LHCN-M2 (cell line): ENCODE measurements at regions not wholly inside any gene's neighbourhood (a gene's known extent, or its start where the extent isn't known, plus 50 kb on each side); places are given as distances from the start of the nearest gene placed in this dataset.

ENCODE experiments used
- DNase-seq: peaks from one replicate; pipeline ENCODE4 v3.0.0-alpha.2; 2012; ENCODE audit warnings: low read depth

DNA sequence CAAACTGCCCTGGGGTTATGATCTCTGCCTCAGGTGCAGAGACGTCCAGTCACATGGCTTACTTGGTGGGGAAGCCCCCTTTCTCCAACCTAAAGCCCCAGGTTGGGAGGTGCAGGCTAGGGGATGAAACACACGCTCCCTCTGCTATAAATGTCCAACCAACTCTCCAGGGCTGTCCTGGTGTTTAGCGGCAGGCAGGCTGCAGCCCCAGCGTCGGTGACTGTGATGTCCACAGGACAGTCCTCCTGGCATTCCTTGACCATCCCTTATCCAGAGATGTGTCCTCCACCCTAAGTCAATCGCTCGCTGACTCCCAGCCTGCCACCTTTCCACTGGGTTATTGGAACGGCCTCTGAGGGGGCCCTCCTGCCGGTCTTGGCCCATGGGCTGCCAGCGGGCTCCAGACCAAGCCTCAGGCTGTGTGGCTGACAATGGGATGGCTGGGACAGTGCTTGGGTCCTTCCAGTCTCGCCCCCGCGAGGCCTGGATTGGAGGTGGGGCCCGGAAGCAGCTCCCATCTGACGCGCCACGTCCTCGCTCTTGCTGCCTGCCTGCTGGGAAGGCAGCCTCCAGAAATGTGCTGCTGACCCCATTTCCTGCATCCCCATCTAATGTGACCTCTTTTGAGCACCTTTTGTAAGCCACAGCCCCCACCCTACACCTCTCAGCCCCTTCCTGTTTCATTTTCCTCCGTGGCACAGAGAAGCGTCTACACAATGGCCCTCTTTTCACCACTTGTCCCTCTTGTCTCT lies 60.8 kb upstream of the ADRA2C start:
- DNase-seq, result no peak

DNA sequence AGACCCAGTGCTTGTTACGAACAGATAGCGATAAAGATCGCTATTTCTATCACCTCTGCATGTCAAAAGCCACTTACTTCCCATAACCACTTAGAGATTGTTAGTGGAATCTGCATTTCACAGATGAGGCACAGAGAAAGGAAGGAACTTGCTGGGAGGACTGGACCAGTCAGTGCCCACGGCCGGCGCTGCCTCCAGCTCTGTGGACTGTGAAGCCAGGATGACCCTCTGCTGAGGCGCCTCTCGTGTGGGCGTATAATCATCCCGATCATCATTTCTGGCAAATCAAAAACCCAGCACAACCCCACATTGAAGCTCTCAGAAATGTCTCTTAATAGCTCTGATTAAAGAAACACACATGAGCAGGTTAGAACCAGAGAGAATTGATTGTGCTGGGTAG lies 61.5 kb upstream of the ADRA2C start:
- no peak for DNase-seq

DNA sequence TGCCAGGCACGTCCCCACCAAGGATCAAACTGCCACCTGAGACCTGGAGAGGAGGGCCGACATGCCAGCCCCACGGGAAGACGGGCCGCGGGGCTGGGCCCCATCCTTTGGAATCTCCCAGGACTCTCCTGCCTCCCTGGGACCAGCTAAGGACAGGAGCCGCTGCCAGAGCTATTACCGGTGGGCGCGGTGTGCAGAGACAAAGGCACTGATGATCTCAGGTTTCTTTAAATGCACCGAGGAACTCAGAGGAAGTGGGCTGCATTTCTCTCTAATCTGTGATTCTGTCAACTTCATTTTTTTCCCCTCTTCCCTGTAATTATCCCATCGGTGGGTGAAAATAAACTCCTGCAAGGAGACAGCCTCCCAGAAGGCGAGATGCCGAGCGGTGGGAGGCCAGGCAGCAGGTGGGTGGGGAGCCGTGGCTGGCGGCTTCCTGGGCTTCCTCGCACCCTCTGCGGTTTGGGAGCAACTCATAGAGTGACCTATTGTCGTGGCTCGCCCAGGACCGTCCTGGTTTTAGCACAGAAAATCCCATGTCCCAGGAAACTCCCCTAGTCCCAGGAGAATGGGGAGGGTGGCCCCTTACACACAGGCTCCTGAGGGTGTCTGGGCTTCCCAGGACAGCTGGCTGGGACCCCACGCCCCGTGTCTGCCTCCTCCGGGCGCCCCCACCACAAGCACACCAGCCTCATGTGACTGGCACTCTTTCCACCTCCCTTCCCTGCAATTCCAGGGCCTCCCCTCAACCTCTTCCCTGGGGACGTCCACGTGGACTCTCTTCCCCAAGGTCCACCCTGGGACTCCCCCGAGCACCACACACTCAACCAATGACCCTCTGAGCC lies 62.3 kb upstream of the ADRA2C start:
- DNase-seq, result no peak

DNA sequence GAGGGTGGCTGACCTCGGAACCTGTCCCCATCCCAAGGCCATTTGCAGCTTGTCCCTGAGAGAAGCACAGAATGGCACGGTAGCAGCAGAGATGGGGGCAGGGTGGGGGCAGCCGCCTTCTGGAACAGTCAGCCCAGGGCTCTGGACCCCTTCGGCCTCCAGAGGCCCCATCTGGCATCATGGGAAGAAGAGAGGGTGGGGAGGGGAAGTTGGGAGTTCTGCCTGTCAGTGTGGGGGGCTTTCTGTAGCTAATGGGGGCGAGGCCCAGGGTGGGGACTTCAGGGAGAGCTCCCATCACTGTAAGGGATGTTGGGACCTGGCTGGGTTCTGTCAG lies 62.9 kb upstream of the ADRA2C start:
- no peak for DNase-seq

DNA sequence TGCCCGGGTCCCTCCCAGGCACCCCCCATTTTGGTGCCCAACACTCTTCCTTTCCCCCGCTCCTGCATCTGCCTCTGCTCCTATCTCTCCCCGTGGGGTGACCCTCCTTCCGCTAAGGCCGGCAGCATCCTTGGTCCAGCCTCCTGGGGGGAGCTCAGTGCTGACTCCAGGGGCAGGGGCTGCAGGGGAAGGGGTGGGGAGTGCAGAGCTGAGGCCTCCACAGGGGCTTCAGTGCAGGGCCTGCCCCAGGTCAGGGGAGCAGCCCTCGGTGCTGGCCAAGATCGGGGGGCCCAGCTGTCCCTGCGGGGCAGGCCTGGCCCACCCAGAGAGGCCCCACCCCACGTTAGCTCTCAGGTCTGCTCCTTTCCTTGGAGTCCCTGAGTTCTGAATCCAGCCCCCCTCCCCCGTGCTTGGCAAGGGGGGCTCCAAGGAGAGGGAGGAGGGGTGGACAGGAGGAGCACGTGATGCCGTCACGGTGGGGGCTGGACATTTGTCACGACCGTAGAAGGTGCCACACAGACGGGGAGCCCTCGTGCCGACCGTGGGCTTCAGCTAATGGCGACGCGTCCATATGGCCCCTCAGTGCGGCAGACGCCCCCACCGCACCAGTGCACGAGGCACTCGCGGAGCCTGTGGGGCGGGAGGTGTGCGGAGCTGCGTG lies 63.5 kb upstream of the ADRA2C start:
- no peak for DNase-seq

DNA sequence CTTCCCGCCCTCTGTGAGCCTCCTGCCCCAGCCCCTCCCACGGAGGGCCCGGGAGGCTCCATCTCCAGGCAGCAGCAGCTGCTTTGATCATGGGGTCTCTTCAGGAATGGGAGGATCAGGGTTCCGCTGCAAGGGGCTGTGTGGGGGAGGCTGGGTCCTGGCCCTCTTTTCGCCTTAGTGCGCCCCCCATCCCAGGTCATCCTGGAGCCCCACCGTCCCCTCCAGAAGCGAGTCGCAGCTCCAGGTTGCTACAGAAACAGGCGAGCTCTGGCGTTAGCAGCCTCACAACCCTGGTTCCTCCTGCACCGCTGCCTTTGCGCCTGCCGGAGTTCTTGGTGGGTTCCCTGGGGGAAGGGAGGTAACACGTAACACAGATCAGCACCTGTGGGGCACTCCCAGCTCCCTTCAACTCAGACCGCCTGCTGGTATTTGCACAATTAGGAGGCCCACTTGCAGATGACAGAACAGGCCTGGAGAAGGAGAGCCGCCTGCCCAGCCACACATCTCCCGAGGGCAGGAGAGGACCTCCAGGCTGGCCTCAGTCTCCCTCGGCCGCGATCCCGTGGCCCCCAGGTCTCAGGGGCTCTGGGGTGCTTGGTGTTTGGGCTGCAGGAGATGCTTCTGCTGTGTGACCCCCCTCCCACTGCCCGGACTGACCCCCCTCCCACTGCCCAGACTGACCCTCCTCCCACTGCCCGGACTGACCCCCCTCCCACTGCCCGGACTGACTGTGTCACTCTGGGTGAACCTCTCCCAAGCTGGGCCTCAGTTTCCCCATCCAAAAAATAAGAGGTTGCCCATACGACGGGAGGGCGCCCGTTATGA lies 64.2 kb upstream of the ADRA2C start:
- DNase-seq, result no peak

DNA sequence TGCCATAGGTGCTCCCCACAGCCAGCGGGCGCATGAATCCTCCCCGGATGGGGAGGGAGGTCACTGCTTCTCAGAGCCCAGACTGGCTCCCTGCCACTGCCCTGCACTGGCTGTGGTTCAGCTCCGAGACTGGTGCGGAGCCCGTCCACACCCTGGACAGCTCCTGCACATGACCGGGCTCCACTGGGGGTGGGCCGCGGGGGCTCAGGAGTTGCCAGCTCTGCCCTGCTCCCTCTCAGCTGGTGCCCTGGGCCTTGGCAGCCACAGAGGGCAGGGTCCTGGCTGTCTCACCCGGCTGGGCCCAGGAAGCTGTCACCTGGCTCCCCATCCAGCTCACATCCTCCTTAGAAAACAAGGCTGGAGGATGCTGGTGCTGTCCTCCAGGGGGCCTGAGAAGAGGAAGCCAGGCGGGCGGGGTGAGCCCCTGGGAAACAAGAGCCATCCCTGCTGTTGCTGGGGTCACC lies 64.9 kb upstream of the ADRA2C start:
- DNase-seq, result no peak

DNA sequence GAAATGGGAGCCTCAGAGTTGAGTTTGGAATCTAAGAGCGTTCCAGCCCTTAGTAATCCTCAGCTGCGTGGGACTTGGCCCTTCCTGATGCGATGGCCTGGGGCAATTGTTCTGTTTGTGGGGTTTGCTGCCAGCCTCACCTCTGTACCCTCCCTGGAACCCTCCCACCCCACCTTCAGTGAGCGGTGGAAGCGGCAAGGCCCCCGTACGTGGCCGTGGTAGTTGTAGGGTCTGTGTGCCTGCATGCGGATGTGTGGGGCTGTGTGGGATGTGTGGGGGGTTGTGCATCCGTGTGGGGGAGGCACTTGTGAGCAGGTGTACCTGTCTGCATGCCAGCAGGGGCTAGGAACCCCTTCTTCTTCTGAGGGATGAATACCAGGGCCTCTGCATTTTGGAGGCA lies 65.4 kb upstream of the ADRA2C start:
- DNase-seq, result no peak

DNA sequence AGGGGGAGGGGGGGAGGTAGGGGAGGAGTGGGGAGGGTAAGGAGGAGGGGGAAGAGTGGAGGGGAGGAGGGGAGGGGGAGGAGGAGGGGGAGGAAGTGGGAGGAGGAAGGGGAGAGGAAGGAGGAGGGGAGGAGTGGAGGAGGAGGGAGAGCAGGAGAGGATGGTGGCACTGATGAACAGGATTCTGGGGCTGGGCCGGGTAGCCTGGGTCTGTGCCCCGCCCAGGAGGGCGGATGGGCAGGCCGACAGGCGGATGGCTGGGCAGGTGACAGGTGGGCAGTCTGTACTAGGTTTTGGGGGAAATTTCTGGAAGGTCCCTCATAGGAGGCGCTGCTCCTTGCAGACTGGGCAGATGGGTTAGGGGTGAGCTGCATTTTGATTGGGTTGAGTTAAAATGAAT lies 66.0 kb upstream of the ADRA2C start:
- no peak for DNase-seq

DNA sequence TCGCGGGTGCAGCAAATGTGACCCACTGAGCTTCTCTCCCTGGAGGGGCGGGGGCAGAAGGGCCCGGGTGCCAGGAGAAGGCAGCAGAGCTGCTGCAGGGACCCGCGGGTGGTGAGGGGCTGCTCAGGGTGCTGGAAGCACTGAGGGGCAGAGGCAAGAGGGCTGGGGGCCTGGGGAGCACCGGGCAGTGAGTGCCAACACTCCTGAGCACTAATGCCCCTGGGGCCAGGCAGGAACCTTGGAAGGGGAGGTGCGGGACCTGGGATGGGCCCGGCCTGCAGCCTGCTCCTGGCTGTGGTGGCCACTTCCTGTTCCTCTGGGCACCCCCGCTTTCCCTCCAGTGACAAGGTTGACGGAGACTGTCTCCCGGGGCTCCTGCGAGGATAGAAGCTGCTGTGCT lies 66.5 kb upstream of the ADRA2C start:
- DNase-seq, result no peak

DNA sequence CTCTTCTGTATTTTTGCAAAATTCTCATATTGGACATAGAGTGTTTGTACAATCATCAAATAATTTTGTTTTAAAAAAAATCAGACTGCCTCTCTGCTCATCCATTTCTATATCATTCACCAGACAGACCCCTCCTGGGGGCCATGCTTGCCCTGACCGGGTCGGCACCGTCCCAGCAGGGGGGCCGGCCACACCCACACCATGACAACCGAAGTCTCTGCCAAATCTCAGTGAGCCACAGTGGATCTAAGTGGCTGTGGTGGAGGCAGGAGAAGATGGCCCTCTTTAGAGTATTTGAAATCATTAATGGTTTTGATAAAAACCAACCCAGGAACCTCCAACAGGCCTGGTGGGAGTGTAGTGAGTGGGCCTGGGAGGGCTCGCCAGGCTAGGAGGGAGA lies 66.9 kb upstream of the ADRA2C start:
- no peak for DNase-seq

DNA sequence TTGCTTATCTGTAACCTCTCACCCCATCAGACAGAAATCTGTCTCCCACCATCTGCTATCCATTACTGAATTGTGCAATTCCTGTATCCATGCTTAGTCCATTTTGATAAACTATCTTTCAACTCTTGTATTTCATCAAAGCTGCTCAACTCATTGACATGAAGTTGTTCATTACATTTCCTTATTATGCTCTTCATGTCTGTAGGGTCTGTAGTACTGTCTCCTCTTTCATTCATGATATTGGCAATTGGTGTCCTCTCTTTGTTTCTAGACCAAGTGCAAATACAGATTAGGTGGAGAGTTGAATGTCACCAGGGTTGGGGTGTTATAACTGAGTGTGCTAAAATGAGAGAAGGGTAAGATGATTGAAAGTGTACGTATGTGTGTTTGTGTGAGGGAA lies 69.2 kb upstream of the ADRA2C start:
- DNase-seq, result no peak

DNA sequence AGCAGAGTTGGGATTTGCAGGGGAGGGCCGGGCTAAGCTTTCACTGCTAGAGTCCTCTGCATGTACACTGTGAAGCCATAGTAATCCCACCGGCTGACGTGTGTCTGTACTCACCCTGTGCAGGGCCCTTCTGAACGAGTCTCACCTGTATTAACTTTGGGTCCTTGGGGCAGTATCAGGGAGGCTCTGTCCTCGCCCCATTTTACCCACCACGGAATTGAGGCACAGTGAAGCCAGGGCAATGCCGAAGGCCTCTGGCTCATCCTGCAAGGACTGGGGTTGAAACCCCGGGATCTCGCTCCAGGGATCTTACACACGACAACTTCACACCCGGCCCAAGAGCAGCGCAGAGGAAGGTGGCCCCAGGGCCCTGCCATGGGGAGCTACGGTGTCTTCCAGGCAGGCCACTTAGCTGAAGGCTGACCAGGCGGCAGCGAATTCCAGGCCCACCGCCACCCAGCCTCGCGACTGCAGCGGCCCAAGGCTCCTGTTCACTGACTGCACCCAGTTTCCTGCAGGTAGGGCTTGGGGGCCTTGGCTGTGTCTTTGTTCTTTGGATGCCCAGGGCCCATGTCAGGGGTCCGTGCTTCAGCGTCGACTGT lies 75.5 kb upstream of the ADRA2C start:
- no peak for DNase-seq

DNA sequence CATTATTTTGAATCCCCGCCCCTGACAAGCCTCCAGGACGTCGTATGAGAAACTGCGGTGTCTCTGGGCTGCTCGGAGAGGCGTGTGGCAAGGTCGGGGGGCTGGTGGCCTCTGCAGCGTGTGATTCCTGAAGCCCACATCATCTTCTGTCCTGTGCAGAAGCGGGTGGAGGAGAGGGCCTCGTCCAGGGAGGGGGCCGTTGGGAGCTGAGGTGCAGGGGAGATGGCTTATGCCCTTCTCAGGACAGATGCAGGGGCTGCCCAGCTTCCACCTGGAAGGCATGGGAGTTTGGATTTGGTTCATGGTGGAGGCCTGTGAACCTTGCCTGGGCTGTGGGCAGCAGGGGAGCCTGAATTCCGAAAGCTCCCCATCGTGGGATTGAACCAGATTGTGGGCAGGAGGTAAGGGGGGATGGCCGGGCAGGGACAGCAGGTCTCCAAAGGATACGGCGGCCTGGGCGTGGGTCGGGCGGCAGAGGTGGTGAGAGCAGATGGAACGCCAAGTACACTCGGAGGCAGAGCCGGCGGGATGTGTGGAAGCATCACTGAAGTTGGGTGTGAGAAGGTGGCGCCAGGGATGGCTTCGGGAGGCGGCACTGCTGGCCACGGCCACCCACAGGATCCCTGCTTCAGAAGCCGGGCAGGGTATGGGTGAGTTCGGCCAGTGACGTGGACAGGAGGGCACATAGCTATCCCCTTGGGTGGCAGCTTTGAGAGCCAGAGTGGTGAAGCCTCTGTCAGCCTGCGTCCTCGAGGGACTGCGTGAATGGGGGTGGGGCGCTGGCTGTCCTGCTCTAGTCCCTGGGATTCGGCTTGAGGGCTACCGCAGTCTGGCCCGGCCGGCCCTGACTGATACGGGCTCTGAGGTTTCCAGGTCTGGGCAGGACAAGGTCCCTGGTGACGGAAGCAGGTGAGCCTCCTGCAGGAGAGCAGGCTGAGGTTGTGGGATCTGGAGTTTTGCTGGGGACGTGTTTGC lies 76.3 kb upstream of the ADRA2C start:
- no peak for DNase-seq

DNA sequence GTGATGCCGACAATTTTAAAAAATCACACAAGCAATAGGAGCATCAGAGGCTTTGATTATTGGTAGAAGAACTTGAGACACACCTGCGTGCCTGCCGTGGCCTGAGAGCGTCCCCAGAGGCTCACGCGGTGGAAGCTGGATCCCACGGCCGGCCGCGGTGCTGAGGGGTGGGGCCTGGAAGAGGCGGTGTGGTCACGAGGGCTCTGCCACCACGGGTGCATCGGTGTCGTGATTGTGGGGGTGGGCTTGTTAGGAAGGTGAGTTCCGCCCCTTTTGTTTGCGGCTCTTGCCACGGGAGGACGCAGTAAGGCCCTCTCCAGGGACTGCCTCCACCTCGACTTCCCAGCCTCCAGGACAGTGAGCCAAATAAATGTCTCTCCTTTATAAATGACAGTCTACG lies 77.2 kb upstream of the ADRA2C start:
- no peak for DNase-seq

DNA sequence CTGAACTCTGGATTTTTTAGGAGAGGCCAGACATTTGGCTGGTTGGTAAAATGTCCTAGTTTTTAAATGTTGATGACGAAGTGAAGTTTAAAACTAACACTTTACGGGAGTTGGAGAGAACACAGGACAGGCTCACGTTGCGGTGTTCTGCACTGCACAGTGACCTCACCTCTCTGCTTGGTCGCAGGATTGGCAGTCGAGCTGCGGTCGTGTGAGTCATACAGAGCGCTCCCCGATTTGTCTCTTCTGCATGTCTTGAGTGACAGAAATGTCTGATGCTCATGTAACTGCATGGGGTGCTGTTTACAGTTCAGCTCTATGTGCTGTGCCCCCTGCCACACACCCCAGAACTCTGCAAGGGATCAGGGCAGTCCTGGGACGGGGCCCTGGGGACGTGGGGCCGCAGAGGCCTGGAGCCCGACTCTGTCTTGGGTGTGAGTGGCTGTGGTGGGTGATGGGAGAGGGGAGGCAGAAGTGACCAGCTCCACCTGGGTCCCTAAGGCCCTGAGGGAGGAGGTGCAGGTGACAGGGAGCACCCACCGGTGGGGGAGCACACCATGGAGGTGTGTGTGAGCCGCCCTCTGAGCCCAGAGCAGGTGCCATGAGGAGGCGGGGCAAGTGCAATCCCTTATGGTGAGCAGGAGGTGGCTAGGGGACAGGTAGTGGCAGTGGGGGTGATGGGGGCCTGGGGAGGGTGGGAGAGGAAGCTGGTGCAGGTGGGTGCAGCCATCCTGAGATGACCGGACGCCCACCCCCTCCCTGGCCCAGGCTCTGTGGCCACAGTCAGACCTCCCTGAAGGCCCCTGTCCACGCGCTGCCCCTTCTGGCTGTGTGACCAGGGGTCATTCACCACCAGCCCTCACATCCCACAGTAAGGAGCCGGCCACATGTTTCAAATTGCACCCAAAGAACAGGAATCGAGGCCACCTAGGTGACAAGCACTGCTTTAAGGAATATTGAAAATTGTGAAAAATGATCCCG lies 77.9 kb upstream of the ADRA2C start:
- DNase-seq, result no peak

DNA sequence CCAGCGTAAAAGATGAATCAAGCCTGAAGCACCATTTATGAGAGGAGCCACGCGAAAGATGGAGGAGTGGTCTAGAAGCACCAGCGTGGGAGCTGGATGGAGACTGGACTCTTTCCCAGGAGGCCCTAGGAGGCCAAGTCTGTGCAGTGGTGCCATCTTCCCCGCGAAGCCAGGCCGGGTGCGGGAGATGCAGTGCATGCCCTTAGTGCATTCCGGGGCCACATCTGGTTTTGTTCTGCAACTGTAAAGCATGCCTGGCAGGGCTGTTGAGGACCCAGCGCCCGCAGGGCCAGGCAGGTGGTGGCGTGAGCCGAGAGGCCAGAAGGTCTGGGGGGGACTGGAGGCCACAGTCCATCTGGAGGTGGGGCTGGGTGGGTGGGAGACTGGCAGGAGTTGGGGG lies 78.6 kb upstream of the ADRA2C start:
- DNase-seq, result no peak

DNA sequence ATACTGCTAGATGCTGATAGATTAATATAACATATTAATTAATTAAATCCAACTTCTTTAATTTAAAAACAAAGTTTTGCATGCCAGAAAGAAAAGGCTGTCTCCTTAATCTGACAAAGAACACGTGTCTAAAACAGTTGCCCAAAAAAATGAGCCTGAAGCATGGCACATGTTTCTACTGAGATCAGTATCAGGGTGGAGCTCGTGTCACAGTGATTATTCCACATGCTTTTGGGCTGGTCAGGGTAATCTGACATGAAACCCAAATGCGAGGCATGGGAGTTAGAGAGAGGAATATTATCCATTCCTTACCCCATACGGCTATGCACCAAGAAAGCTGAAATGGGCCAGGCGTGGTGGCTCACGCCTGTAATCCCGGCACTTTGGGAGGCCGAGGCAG lies 79.4 kb upstream of the ADRA2C start:
- DNase-seq, result no peak

DNA sequence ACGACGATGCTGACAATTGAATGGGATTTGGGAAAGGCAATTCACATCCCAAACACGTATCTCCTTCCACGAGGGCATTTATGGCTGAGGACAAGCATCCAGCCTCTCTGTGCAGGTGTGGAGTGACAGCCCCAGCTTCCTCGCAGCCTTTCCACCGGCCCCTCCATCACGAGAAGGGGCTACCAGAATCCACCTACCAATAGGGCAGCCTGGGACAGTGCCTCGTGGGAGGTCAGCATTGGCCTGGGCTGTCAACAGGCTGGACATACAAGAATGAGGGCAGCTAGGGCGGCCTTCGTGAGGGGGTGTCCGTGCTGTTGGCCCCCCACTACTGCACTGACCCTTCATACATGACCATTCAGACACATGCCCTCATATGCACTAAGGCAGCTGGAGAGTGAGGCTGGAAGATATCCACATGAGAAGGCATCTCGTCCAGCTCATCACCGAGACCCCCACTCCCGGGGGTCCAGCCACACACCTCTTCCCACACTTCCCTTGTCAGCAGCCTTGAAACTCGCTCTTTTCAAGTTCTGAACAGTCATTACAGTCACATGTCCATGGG lies 81.0 kb upstream of the ADRA2C start:
- DNase-seq, result no peak
